K562 (cell line): ENCODE measurements at regions not wholly inside any gene's neighbourhood (a gene's known extent, or its start where the extent isn't known, plus 50 kb on each side); places are given as distances from the start of the nearest gene placed in this dataset.

ENCODE experiments used
- ATAC-seq: fragments of 200-7000 bp; cut with Tn5 transposase; 3 replicates; pipeline ENCODE4 v1.9.1; 2020; ENCODE audit warnings: moderate library complexity
- BruUV-seq: library from RNA; stranded (reverse); fragments of 400-500 nt; replicated peaks from 2 replicates; lab custom pipeline; 2021; lab: Mats Ljungman, UMichigan
- CTCF ChIA-PET: fragments of 300-600 bp; formaldehyde crosslinking; extraction: SDS; loops from one replicate; lab custom pipeline; 2021; ENCODE audit warnings: low intra/inter-chr PET ratio; lab: Yijun Ruan, JAX
- POLR2A ChIA-PET: fragments of 300-600, 350-650 bp; sonication (Branson Sonifier 250); formaldehyde crosslinking; extraction: SDS; loops from one replicate; lab custom pipeline; 2021; ENCODE audit warnings: antibody characterized with exemption, inconsistent platforms; lab: Yijun Ruan, JAX
- DNase-seq, 4 experiments: peaks; one replicate each; pipeline versions ENCODE4 v3.0.0 to v3.0.0-alpha.2; 2011 to 2018; ENCODE audit warnings: low spot score in 3 of 4, mixed read lengths in 3 of 4; ENCODE audit errors: extremely low read depth in 1 of 4
- FAIRE-seq: peaks from 2 replicates; lab custom pipeline; 2011; peaks lifted over from hg19 to GRCh38; lab: Jason Lieb, UNC
- H2AFZ ChIP-seq: 2 replicates; pipeline ENCODE4 v1.6.0; 2011; ENCODE audit warnings: low read depth, low read length, control low read depth, inconsistent platforms
- H3K27ac ChIP-seq: fragments of 200-600 bp; 3 replicates; pipeline ENCODE4 v1.8.0; 2011; ENCODE audit warnings: low read depth, mild to moderate bottlenecking, control low read depth, inconsistent platforms, low read length, moderate library complexity, mixed read lengths; ENCODE audit errors: extremely low read depth
- H3K27me3 ChIP-seq, 2 experiments: fragments of 300-600 bp in 1 of 2; 2 replicates in 1 of 2; 3 replicates in 1 of 2; pipeline versions ENCODE4 v1.6.0 to v1.8.0; 2011; ENCODE audit warnings: inconsistent platforms in 2 of 2, low read length in 2 of 2, mild to moderate bottlenecking in 1 of 2, mixed read lengths in 1 of 2, moderate library complexity in 1 of 2; ENCODE audit not compliant: control insufficient read depth in 2 of 2, insufficient read depth in 2 of 2
- H3K36me3 ChIP-seq: fragments of 300-600 bp; 3 replicates; pipeline ENCODE4 v1.8.0; 2011; ENCODE audit warnings: mild to moderate bottlenecking, low read length, inconsistent platforms; ENCODE audit not compliant: control insufficient read depth, insufficient read depth
- H3K4me1 ChIP-seq, 2 experiments: fragments of 200-600 bp in 1 of 2; replicated peaks in 1 of 2; 2 replicates in 1 of 2; 3 replicates in 1 of 2; pipeline versions ENCODE4 v1.5.1 to v1.8.0; 2011; ENCODE audit warnings: inconsistent platforms in 2 of 2, low read length in 2 of 2, mild to moderate bottlenecking in 1 of 2, mixed read lengths in 1 of 2, moderate library complexity in 1 of 2; ENCODE audit not compliant: control insufficient read depth in 2 of 2, insufficient read depth in 2 of 2
- H3K4me2 ChIP-seq: 2 replicates; pipeline ENCODE4 v1.6.1; 2011; ENCODE audit warnings: low read length, control low read depth, inconsistent platforms, mixed read lengths; ENCODE audit not compliant: insufficient read depth
- H3K4me3 ChIP-seq: fragments of 200-600 bp; sonication (generic), shearing (Covaris generic); 2 replicates; pipeline ENCODE4 v1.5.1; 2016; ENCODE audit warnings: control low read depth, inconsistent platforms
- H3K79me2 ChIP-seq: fragments of 200-600 bp; 3 replicates; pipeline ENCODE4 v1.8.0; 2011; ENCODE audit warnings: low read length, inconsistent platforms; ENCODE audit not compliant: control insufficient read depth, insufficient read depth
- H3K9ac ChIP-seq, 2 experiments: 2 replicates each; pipeline versions ENCODE4 v1.6.0 to v1.6.1; 2011; ENCODE audit warnings: low read depth in 2 of 2, low read length in 2 of 2, control low read depth in 1 of 2, inconsistent platforms in 1 of 2, mild to moderate bottlenecking in 1 of 2, mixed read lengths in 1 of 2; ENCODE audit not compliant: insufficient read depth in 1 of 2
- H3K9me1 ChIP-seq: one replicate; pipeline ENCODE4 v1.6.0; 2011; ENCODE audit warnings: inconsistent platforms, mild to moderate bottlenecking, low read length, moderate library complexity; ENCODE audit not compliant: control insufficient read depth, insufficient read depth
- H3K9me3 ChIP-seq: replicated peaks from 2 replicates; pipeline ENCODE4 v1.5.1; 2011; ENCODE audit warnings: low read depth, low read length, inconsistent platforms; ENCODE audit not compliant: control insufficient read depth, insufficient read depth
- H4K20me1 ChIP-seq: replicated peaks from 2 replicates; pipeline ENCODE4 v1.6.1; 2011; ENCODE audit warnings: low read length, inconsistent platforms, mixed read lengths; ENCODE audit not compliant: control insufficient read depth, insufficient read depth
- GMEB1 ChIP-seq: fragments of 250-450 bp; sonication (Bioruptor Pico); IDR thresholded peaks from 2 replicates; pipeline ENCODE4 v1.4.0; 2020; ENCODE audit warnings: mild to moderate bottlenecking
- NR0B1 ChIP-seq: fragments of 450-650 bp; IDR thresholded peaks from one replicate; pipeline ENCODE4 v1.6.1; 2018; ENCODE audit warnings: mild to moderate bottlenecking, moderate library complexity; ENCODE audit not compliant: partially characterized antibody
- NR2F6 ChIP-seq: fragments of 450-650 bp; formaldehyde crosslinking; IDR thresholded peaks from 2 replicates; pipeline ENCODE4 v1.4.0; 2020; ENCODE audit warnings: mild to moderate bottlenecking
- SAFB2 ChIP-seq: fragments of 200-400 bp; formaldehyde crosslinking; IDR thresholded peaks from 2 replicates; pipeline ENCODE4 v1.6.1; 2018; ENCODE audit warnings: borderline replicate concordance, low read length, low read depth, moderate library complexity; ENCODE audit not compliant: severe bottlenecking
- ZFP91 ChIP-seq: sonication (generic); formaldehyde crosslinking; IDR thresholded peaks from 2 replicates; pipeline ENCODE4 v1.8.0; 2022; ENCODE audit warnings: mild to moderate bottlenecking, missing genetic modification reagents
- ZNF3 ChIP-seq: fragments of 250-450 bp; sonication (Bioruptor Pico); IDR thresholded peaks from 2 replicates; pipeline ENCODE4 v1.5.0; 2021; ENCODE audit warnings: mild to moderate bottlenecking, moderate library complexity
- ZNF609 ChIP-seq: sonication (generic); formaldehyde crosslinking; IDR thresholded peaks from 2 replicates; pipeline ENCODE4 v1.8.1; 2023; ENCODE audit warnings: missing genetic modification reagents, mild to moderate bottlenecking, borderline replicate concordance
- ZNF766 ChIP-seq: fragments of 200-800 bp; sonication (Bioruptor generic); conservative IDR thresholded peaks from 2 replicates; pipeline ENCODE4 v1.6.1; 2016; ENCODE audit warnings: missing genetic modification characterization, missing compliant biosample characterization
- ZNF830 ChIP-seq: fragments of 250-450 bp; sonication (Bioruptor Pico); IDR thresholded peaks from 2 replicates; pipeline ENCODE4 v1.5.0; 2021; ENCODE audit warnings: mild to moderate bottlenecking
- WGBS: fragments of 100-300 bp; shearing (Covaris generic); methylation state at CpG from one replicate; pipeline ENCODE4 v1.1.6; 2016; ENCODE audit warnings: low coverage, mixed read lengths; ENCODE audit not compliant: insufficient coverage; ENCODE audit errors: missing lambda C conversion rate; 5-methylcytosine and 5-hydroxymethylcytosine counted together
- in situ Hi-C: fragments of 300-500 bp; cut with MboI; formaldehyde crosslinking; loops from 4 replicates; pipeline ENCODE4 v1.15.0; 2018; ENCODE audit warnings: inconsistent platforms, mixed read lengths
- intact Hi-C: fragments of 100-400 bp; cut with micrococcal nuclease; formaldehyde crosslinking; loops from 2 replicates; pipeline ENCODE4 v1.14.2; 2022
- TF ChIP-seq, protein P1 (sequence below), 3 experiments: IDR thresholded peaks in 2 of 3; conservative IDR thresholded peaks in 1 of 3; 2 replicates each; pipeline ENCODE4 v1.5.1; 2011 to 2012; ENCODE audit warnings: low read length in 3 of 3, mild to moderate bottlenecking in 3 of 3, control low read depth in 2 of 3, improper control_type of control experiment in 1 of 3, inconsistent platforms in 1 of 3, low read depth in 1 of 3, mixed read lengths in 1 of 3, moderate library complexity in 1 of 3; ENCODE audit not compliant: insufficient read depth in 2 of 3

GRCh38 chr11:91846649-91847048, 378.0 kb upstream of the FAT3 start:
- H3K79me2 ChIP-seq, result no peaks in the 10 kb centered on the region
- intact Hi-C loops (no loop called here), in situ Hi-C loops (no loop called here)
- no peak overlapping the region for H3K9ac ChIP-seq
- H2AFZ ChIP-seq, result no peak overlapping the region; the same call in 1 of the 2 replicates
- ATAC-seq, result no peak
- ChIA-PET CTCF (no interaction called here), POLR2A (no interaction called here)
- DNase-seq, result no peak
- no peak overlapping the region for H3K4me2 ChIP-seq
- H3K27ac ChIP-seq, result no peak overlapping the region
- H3K4me3 ChIP-seq, result no peak overlapping the region
- no peak for FAIRE-seq
- BruUV-seq, result no TSS peak
- no peaks in the 10 kb centered on the region for H3K36me3 ChIP-seq
- WGBS, result 20% methylated on average over 2 of the region's 2 CpGs
- H3K27me3 ChIP-seq, result no peaks in the 10 kb centered on the region
- H3K4me1 ChIP-seq, result peaks cover 0 to 1% of the 10 kb centered on the region in 2 experiments; a peak in 1 of 5 replicates
- no peaks in the 10 kb centered on the region for H3K9me1 ChIP-seq
- H4K20me1 ChIP-seq, result no peaks in the 10 kb centered on the region
- H3K9me3 ChIP-seq, result no peaks in the 10 kb centered on the region
- TF ChIP-seq NR2F6 (CRISPR knock-in tag), result no peak
- TF ChIP-seq ZNF3 (CRISPR knock-in tag), result no peak
- TF ChIP-seq, protein P1, sequence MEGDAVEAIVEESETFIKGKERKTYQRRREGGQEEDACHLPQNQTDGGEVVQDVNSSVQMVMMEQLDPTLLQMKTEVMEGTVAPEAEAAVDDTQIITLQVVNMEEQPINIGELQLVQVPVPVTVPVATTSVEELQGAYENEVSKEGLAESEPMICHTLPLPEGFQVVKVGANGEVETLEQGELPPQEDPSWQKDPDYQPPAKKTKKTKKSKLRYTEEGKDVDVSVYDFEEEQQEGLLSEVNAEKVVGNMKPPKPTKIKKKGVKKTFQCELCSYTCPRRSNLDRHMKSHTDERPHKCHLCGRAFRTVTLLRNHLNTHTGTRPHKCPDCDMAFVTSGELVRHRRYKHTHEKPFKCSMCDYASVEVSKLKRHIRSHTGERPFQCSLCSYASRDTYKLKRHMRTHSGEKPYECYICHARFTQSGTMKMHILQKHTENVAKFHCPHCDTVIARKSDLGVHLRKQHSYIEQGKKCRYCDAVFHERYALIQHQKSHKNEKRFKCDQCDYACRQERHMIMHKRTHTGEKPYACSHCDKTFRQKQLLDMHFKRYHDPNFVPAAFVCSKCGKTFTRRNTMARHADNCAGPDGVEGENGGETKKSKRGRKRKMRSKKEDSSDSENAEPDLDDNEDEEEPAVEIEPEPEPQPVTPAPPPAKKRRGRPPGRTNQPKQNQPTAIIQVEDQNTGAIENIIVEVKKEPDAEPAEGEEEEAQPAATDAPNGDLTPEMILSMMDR (IDR thresholded peaks at IDR 0.05 in 2 of 3, conservative IDR thresholded peaks at IDR 0.05 in 1 of 3; ENCODE audit: insufficient read depth in 2 of 3, low read depth in 1 of 3, low read length in 3 of 3), result no peak
- TF ChIP-seq ZNF609, result no peak
- no peak for TF ChIP-seq ZFP91 (CRISPR knock-in tag)
- no peak for TF ChIP-seq NR0B1
- no peak for TF ChIP-seq GMEB1 (CRISPR knock-in tag)
- TF ChIP-seq SAFB2, result no peak
- TF ChIP-seq ZNF766, result no peak
- no peak for TF ChIP-seq ZNF830 (CRISPR knock-in tag)
